ENCODE measurements at regions not wholly inside any gene's neighbourhood (a gene's known extent, or its start where the extent isn't known, plus 50 kb on each side); places are given as distances from the start of the nearest gene placed in this dataset.

- Histone ChIP-seq H3K36me3 (no peaks in the 10 kb centered on the region), H3K9me3 (no peaks in the 10 kb centered on the region), H3K4me1 (no peaks in the 10 kb centered on the region), H3K27me3 (no peaks in the 10 kb centered on the region), H3K27ac (no peak overlapping the region), H3K4me3 (no peak overlapping the region)
- DNase-seq (no peak), FAIRE-seq (no peak), ATAC-seq (no peak)
- 66 to 67% methylated on average over 13 of the region's 13 CpGs for WGBS, 2 donors
- intact Hi-C loops (cut with DNase I) = no loop called here
- no peak for TF ChIP-seq CTCF (IDR thresholded peaks at IDR 0.05)
Measured at GRCh38 chrX:144334577-144334976, 450.7 kb downstream of the UBE2NL start.

- Histone ChIP-seq H3K36me3 (no peaks in the 10 kb centered on the region), H3K9me3 (no peaks in the 10 kb centered on the region), H3K4me3 (no peak overlapping the region), H3K27me3 (no peaks in the 10 kb centered on the region), H3K27ac (no peak overlapping the region), H3K4me1 (no peaks in the 10 kb centered on the region)
- DNase-seq (no peak), ATAC-seq (no peak), FAIRE-seq (no peak)
- no peak for TF ChIP-seq CTCF (IDR thresholded peaks at IDR 0.05)
- intact Hi-C loops (cut with DNase I) = no loop called here
- 56 to 75% methylated on average over 6 of the region's 6 CpGs for WGBS, 2 donors
Measured at GRCh38 chrX:144335402-144335801, 451.5 kb downstream of the UBE2NL start.

- ATAC-seq (no peak), FAIRE-seq (no peak), DNase-seq (no peak)
- Histone ChIP-seq H3K4me1 (no peaks in the 10 kb centered on the region), H3K36me3 (no peaks in the 10 kb centered on the region), H3K27ac (no peak overlapping the region), H3K27me3 (no peaks in the 10 kb centered on the region), H3K4me3 (no peak overlapping the region), H3K9me3 (no peaks in the 10 kb centered on the region)
- intact Hi-C loops (cut with DNase I) = no loop called here
- TF ChIP-seq CTCF (IDR thresholded peaks at IDR 0.05) = no peak
- 59 to 71% methylated on average over 3 of the region's 3 CpGs for WGBS, 2 donors
Measured at GRCh38 chrX:144379156-144379555, 495.3 kb downstream of the UBE2NL start.

GRCh38 chrX:144388738-144389137 lies 504.9 kb downstream of the UBE2NL start:
- H3K4me1 ChIP-seq = no peaks in the 10 kb centered on the region
- no peak overlapping the region for H3K4me3 ChIP-seq
- H3K9me3 ChIP-seq = no peaks in the 10 kb centered on the region
- no peak for TF ChIP-seq CTCF (IDR thresholded peaks at IDR 0.05)
- WGBS, 2 donors = 27 to 48% methylated on average over 1 of the region's 1 CpG
- ATAC-seq = no peak
- no peak overlapping the region for H3K27ac ChIP-seq
- DNase-seq = no peak
- FAIRE-seq = no peak
- H3K27me3 ChIP-seq = no peaks in the 10 kb centered on the region
- intact Hi-C loops (cut with DNase I) = no loop called here
- H3K36me3 ChIP-seq = no peaks in the 10 kb centered on the region
